ENCODE measurements at regions not wholly inside any gene's neighbourhood (a gene's known extent, or its start where the extent isn't known, plus 50 kb on each side); places are given as distances from the start of the nearest gene placed in this dataset.
A peak's percentile ranks its signal among the peaks of the same experiment; 100 is the strongest.

GRCh38 chr9:7601739-7602138, 197.8 kb downstream of the DMAC1 start:
- in situ Hi-C loops (cut with HindIII; ENCODE audit: low pct_ligation_motif_present, low sequenced_read_pairs) = no loop called here
- no peak for TF ChIP-seq CTCF (IDR thresholded peaks at IDR 0.05; ENCODE audit: low read depth, low read length, missing control alignments)
- no peak for DNase-seq
- Histone ChIP-seq H3K27me3 (replicated peaks) (no peaks in the 10 kb centered on the region), H3K4me3 (ENCODE audit: low read depth, low read length) (no peak overlapping the region), H3K27ac (no peak overlapping the region), H3K36me3 (replicated peaks) (no peaks in the 10 kb centered on the region)

DNA sequence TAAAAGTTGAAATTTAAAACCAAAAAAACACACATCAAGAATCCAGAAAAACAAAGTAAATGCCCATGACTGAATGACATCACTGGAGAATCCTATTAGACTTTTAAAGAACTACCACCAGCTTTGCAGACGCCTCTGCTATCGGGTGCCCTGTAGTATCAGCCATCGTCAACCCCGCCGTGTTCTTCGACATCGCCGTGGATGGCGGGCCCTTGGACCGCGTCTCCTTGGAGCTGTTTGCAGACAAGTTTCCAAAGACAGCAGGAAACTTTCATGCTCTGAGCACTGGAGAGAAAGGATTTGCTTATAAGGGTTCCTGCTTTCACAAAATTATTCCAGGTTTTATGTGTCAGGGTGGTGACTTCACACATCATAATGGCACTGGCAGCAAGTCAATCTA, 201.9 kb downstream of the DMAC1 start:
- Histone ChIP-seq H3K4me3 (ENCODE audit: low read depth, low read length) (no peak overlapping the region), H3K27ac (no peak overlapping the region), H3K27me3 (replicated peaks) (no peaks in the 10 kb centered on the region), H3K36me3 (replicated peaks) (no peaks in the 10 kb centered on the region)
- in situ Hi-C loops (cut with HindIII; ENCODE audit: low pct_ligation_motif_present, low sequenced_read_pairs) = no loop called here
- DNase-seq = no peak
- TF ChIP-seq CTCF (IDR thresholded peaks at IDR 0.05; ENCODE audit: low read depth, low read length, missing control alignments) = no peak

GRCh38 chr9:7592321-7593316, 207.0 kb downstream of the DMAC1 start:
- H3K36me3 ChIP-seq (replicated peaks) = no peaks in the 10 kb centered on the region
- in situ Hi-C loops (cut with HindIII; ENCODE audit: low pct_ligation_motif_present, low sequenced_read_pairs) = no loop called here
- no peak for DNase-seq
- peak; percentile 39 for TF ChIP-seq CTCF (IDR thresholded peaks at IDR 0.05; ENCODE audit: low read depth, low read length, missing control alignments)
- no peak overlapping the region for H3K27ac ChIP-seq
- no peaks in the 10 kb centered on the region for H3K27me3 ChIP-seq (replicated peaks)
- no peak overlapping the region for H3K4me3 ChIP-seq (ENCODE audit: low read depth, low read length)

DNA sequence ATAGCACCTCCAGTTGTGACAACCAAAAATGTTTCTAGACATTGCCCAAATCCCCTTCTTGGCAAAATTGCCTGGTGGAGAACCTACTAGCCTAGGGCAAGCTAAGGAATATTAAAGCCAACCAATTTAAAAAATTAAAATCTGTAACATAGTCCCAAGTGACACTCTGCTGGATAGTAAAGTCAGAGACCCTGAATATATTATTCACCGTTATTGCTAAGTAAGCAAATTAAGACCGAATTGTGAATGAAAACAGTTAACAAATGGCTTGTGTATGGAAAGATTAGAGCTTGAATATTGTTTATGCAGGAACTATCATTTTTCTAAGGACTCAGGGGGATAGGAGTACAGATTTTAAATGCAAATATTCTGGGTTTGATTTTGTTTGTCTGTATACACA, 208.1 kb downstream of the DMAC1 start:
- Histone ChIP-seq H3K27me3 (replicated peaks) (no peaks in the 10 kb centered on the region), H3K27ac (no peak overlapping the region), H3K4me3 (ENCODE audit: low read depth, low read length) (no peak overlapping the region), H3K36me3 (replicated peaks) (no peaks in the 10 kb centered on the region)
- in situ Hi-C loops (cut with HindIII; ENCODE audit: low pct_ligation_motif_present, low sequenced_read_pairs) = no loop called here
- no peak for TF ChIP-seq CTCF (IDR thresholded peaks at IDR 0.05; ENCODE audit: low read depth, low read length, missing control alignments)
- DNase-seq = no peak

DNA sequence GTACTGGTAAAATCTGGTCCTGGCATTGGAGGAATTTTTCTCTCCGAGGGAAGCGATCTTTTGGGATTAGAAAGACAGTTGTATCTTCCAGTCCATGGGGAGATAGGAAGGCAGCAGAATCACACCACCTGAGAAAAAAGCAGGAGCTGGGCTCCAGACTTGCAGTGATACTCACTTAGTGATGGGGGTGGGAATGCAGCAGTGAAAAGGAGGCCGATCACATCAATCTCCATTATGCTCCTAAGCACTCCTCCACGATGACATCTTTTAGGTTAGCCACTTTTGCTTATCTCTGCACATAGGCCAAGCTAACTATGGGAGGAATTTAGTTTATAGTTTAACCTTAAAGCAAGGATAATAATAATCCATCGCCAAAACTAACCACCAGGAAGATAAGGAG, 219.0 kb downstream of the DMAC1 start:
- DNase-seq = no peak
- in situ Hi-C loops (cut with HindIII; ENCODE audit: low pct_ligation_motif_present, low sequenced_read_pairs) = no loop called here
- Histone ChIP-seq H3K27ac (no peak overlapping the region), H3K36me3 (replicated peaks) (no peaks in the 10 kb centered on the region), H3K27me3 (replicated peaks) (no peaks in the 10 kb centered on the region), H3K4me3 (ENCODE audit: low read depth, low read length) (no peak overlapping the region)
- no peak for TF ChIP-seq CTCF (IDR thresholded peaks at IDR 0.05; ENCODE audit: low read depth, low read length, missing control alignments)

Data from brain microvascular endothelial cell (primary cell).